Immature natural killer cell (primary cell): ENCODE measurements at regions not wholly inside any gene's neighbourhood (a gene's known extent, or its start where the extent isn't known, plus 50 kb on each side); places are given as distances from the start of the nearest gene placed in this dataset.

Source experiments
- DNase-seq, 3 donors: peaks; one replicate each; pipeline ENCODE4 v3.0.0; 2022; ENCODE audit warnings: mixed read lengths in 1 of 3
- H3K27ac Mint-ChIP-seq, 6 donors: one replicate each; pipeline ENCODE4 v1.8.0; 2020; ENCODE audit warnings: mixed read lengths in 6 of 6, mild to moderate bottlenecking in 5 of 6, inconsistent platforms in 4 of 6, moderate library complexity in 3 of 6
- H3K27me3 Mint-ChIP-seq, 3 donors: one replicate each; pipeline ENCODE4 v1.8.0; 2020 to 2021; ENCODE audit warnings: low read depth in 3 of 3, mild to moderate bottlenecking in 3 of 3, mixed read lengths in 3 of 3, moderate library complexity in 3 of 3, inconsistent platforms in 1 of 3
- H3K36me3 Mint-ChIP-seq, 3 donors: one replicate each; pipeline ENCODE4 v1.8.0; 2020; ENCODE audit warnings: mixed read lengths in 3 of 3, inconsistent platforms in 2 of 3, mild to moderate bottlenecking in 2 of 3
- H3K4me1 Mint-ChIP-seq, 2 donors: one replicate each; pipeline ENCODE4 v1.8.0; 2020; ENCODE audit warnings: inconsistent platforms in 2 of 2, mild to moderate bottlenecking in 2 of 2, mixed read lengths in 2 of 2, moderate library complexity in 1 of 2
- H3K4me3 Mint-ChIP-seq, 5 donors: one replicate each; pipeline ENCODE4 v1.8.0; 2020; ENCODE audit warnings: mild to moderate bottlenecking in 5 of 5, mixed read lengths in 5 of 5, inconsistent platforms in 3 of 5, moderate library complexity in 3 of 5
- H3K9me3 Mint-ChIP-seq, 6 donors: one replicate each; pipeline ENCODE4 v1.8.0; 2020; ENCODE audit warnings: mild to moderate bottlenecking in 6 of 6, mixed read lengths in 6 of 6, inconsistent platforms in 4 of 6, moderate library complexity in 3 of 6

GRCh38 chr13:106997696-106998095 lies 429.8 kb upstream of the ARGLU1 start:
- Mint-ChIP-seq H3K36me3 (no peaks in the 10 kb centered on the region), H3K27ac (no peak overlapping the region), H3K27me3 (no peaks in the 10 kb centered on the region), H3K9me3 (peaks cover 4 to 34% (median 8%) of the 10 kb centered on the region in 6 donors), H3K4me1 (no peaks in the 10 kb centered on the region), H3K4me3 (no peak overlapping the region)
- DNase-seq: no peak

- H3K27ac Mint-ChIP-seq: no peak overlapping the region
- H3K27me3 Mint-ChIP-seq: no peaks in the 10 kb centered on the region
- no peaks in the 10 kb centered on the region for H3K4me1 Mint-ChIP-seq
- DNase-seq: no peak
- H3K9me3 Mint-ChIP-seq: peaks cover 4 to 34% (median 9%) of the 10 kb centered on the region in 6 donors
- no peak overlapping the region for H3K4me3 Mint-ChIP-seq
- H3K36me3 Mint-ChIP-seq: no peaks in the 10 kb centered on the region
Measured at GRCh38 chr13:106996867-106997618, 429.1 kb upstream of the ARGLU1 start.

GRCh38 chr13:106990594-106990993 lies 422.7 kb upstream of the ARGLU1 start:
- peaks cover 0 to 5% (median 0%) of the 10 kb centered on the region in 3 donors for H3K36me3 Mint-ChIP-seq
- H3K27ac Mint-ChIP-seq: no peak overlapping the region
- H3K9me3 Mint-ChIP-seq: peaks cover 7 to 41% (median 18%) of the 10 kb centered on the region in 6 donors
- no peak overlapping the region for H3K4me3 Mint-ChIP-seq
- no peaks in the 10 kb centered on the region for H3K4me1 Mint-ChIP-seq
- peaks cover 0 to 2% (median 0%) of the 10 kb centered on the region in 3 donors for H3K27me3 Mint-ChIP-seq
- no peak for DNase-seq

GRCh38 chr13:106989876-106990275 lies 421.9 kb upstream of the ARGLU1 start:
- DNase-seq: no peak
- Mint-ChIP-seq H3K36me3 (peaks cover 0 to 5% (median 0%) of the 10 kb centered on the region in 3 donors), H3K9me3 (peaks cover 7 to 37% (median 18%) of the 10 kb centered on the region in 6 donors), H3K4me1 (no peaks in the 10 kb centered on the region), H3K27ac (no peak overlapping the region), H3K4me3 (no peak overlapping the region), H3K27me3 (peaks cover 0 to 2% (median 0%) of the 10 kb centered on the region in 3 donors)

GRCh38 chr13:106987427-106987785 lies 419.5 kb upstream of the ARGLU1 start:
- Mint-ChIP-seq H3K27me3 (peaks cover 0 to 2% (median 0%) of the 10 kb centered on the region in 3 donors), H3K36me3 (peaks cover 0 to 5% (median 0%) of the 10 kb centered on the region in 3 donors), H3K4me3 (no peak overlapping the region), H3K4me1 (no peaks in the 10 kb centered on the region), H3K9me3 (peaks cover 9 to 50% (median 18%) of the 10 kb centered on the region in 6 donors), H3K27ac (no peak overlapping the region)
- DNase-seq: no peak

GRCh38 chr13:106986687-106987426 lies 418.9 kb upstream of the ARGLU1 start:
- Mint-ChIP-seq H3K4me1 (no peaks in the 10 kb centered on the region), H3K9me3 (peaks cover 9 to 55% (median 19%) of the 10 kb centered on the region in 6 donors), H3K4me3 (no peak overlapping the region), H3K36me3 (peaks cover 0 to 5% (median 0%) of the 10 kb centered on the region in 3 donors), H3K27ac (no peak overlapping the region), H3K27me3 (peaks cover 0 to 2% (median 0%) of the 10 kb centered on the region in 3 donors)
- no peak for DNase-seq

GRCh38 chr13:106986033-106986484 lies 418.1 kb upstream of the ARGLU1 start:
- peaks cover 12 to 59% (median 19%) of the 10 kb centered on the region in 6 donors for H3K9me3 Mint-ChIP-seq
- no peak overlapping the region for H3K4me3 Mint-ChIP-seq
- no peak for DNase-seq

GRCh38 chr13:106985481-106985880 lies 417.5 kb upstream of the ARGLU1 start:
- DNase-seq: no peak
- H3K4me1 Mint-ChIP-seq: no peaks in the 10 kb centered on the region
- peaks cover 12 to 56% (median 18%) of the 10 kb centered on the region in 6 donors for H3K9me3 Mint-ChIP-seq
- peaks cover 0 to 2% (median 2%) of the 10 kb centered on the region in 3 donors for H3K27me3 Mint-ChIP-seq
- no peak overlapping the region for H3K4me3 Mint-ChIP-seq
- no peak overlapping the region for H3K27ac Mint-ChIP-seq
- H3K36me3 Mint-ChIP-seq: peaks cover 0 to 5% (median 0%) of the 10 kb centered on the region in 3 donors

More at GRCh38 chr13:106986033-106986484, 418.1 kb upstream of the ARGLU1 start:
- Mint-ChIP-seq H3K4me1 (no peaks in the 10 kb centered on the region), H3K27me3 (peaks cover 0 to 2% (median 2%) of the 10 kb centered on the region in 3 donors), H3K36me3 (peaks cover 0 to 5% (median 0%) of the 10 kb centered on the region in 3 donors), H3K27ac (no peak overlapping the region)

GRCh38 chr13:106981051-106981450 lies 413.1 kb upstream of the ARGLU1 start:
- Mint-ChIP-seq H3K4me3 (no peak overlapping the region), H3K4me1 (no peaks in the 10 kb centered on the region), H3K9me3 (peaks cover under 1 to 33% (median 8%) of the 10 kb centered on the region in 6 donors), H3K27ac (no peak overlapping the region), H3K36me3 (peaks cover 0 to under 1% (median 0%) of the 10 kb centered on the region in 3 donors), H3K27me3 (peaks cover 0 to 2% (median 0%) of the 10 kb centered on the region in 3 donors)
- DNase-seq: no peak

GRCh38 chr13:106967391-106967790 lies 399.5 kb upstream of the ARGLU1 start:
- H3K4me3 Mint-ChIP-seq: no peak overlapping the region
- no peak for DNase-seq
- no peaks in the 10 kb centered on the region for H3K36me3 Mint-ChIP-seq
- peaks cover 3 to 25% (median 8%) of the 10 kb centered on the region in 6 donors for H3K9me3 Mint-ChIP-seq
- no peak overlapping the region for H3K27ac Mint-ChIP-seq
- H3K4me1 Mint-ChIP-seq: no peaks in the 10 kb centered on the region
- H3K27me3 Mint-ChIP-seq: peaks cover 0 to 3% (median 1%) of the 10 kb centered on the region in 3 donors

- Mint-ChIP-seq H3K36me3 (no peaks in the 10 kb centered on the region), H3K4me3 (no peak overlapping the region)
Measured at GRCh38 chr13:106963151-106963550, 395.2 kb upstream of the ARGLU1 start.

GRCh38 chr13:106961651-106962050 lies 393.7 kb upstream of the ARGLU1 start:
- H3K36me3 Mint-ChIP-seq: no peaks in the 10 kb centered on the region
- no peaks in the 10 kb centered on the region for H3K4me1 Mint-ChIP-seq
- H3K4me3 Mint-ChIP-seq: no peak overlapping the region
- H3K27me3 Mint-ChIP-seq: peaks cover 0 to 1% (median 0%) of the 10 kb centered on the region in 3 donors
- DNase-seq: no peak
- H3K27ac Mint-ChIP-seq: no peak overlapping the region
- peaks cover 0 to 12% (median 0%) of the 10 kb centered on the region in 6 donors for H3K9me3 Mint-ChIP-seq

More at GRCh38 chr13:106963151-106963550, 395.2 kb upstream of the ARGLU1 start:
- Mint-ChIP-seq H3K27me3 (peaks cover 0 to 2% (median 1%) of the 10 kb centered on the region in 3 donors), H3K9me3 (peaks cover 0 to 11% (median 0%) of the 10 kb centered on the region in 6 donors), H3K27ac (no peak overlapping the region), H3K4me1 (no peaks in the 10 kb centered on the region)
- no peak for DNase-seq

GRCh38 chr13:106961216-106961615 lies 393.3 kb upstream of the ARGLU1 start:
- no peaks in the 10 kb centered on the region for H3K36me3 Mint-ChIP-seq
- no peak overlapping the region for H3K27ac Mint-ChIP-seq
- peaks cover 0 to 12% (median 0%) of the 10 kb centered on the region in 6 donors for H3K9me3 Mint-ChIP-seq
- no peaks in the 10 kb centered on the region for H3K4me1 Mint-ChIP-seq
- H3K27me3 Mint-ChIP-seq: peaks cover 0 to 1% (median 0%) of the 10 kb centered on the region in 3 donors
- no peak for DNase-seq
- no peak overlapping the region for H3K4me3 Mint-ChIP-seq

- no peak for DNase-seq
- Mint-ChIP-seq H3K9me3 (peaks cover 0 to 20% (median 7%) of the 10 kb centered on the region in 6 donors), H3K4me1 (no peaks in the 10 kb centered on the region), H3K4me3 (no peak overlapping the region), H3K36me3 (no peaks in the 10 kb centered on the region), H3K27ac (no peak overlapping the region), H3K27me3 (peaks cover 0 to 1% (median 0%) of the 10 kb centered on the region in 3 donors)
Measured at GRCh38 chr13:106958621-106959048, 390.7 kb upstream of the ARGLU1 start.
